Adrenal gland (tissue), 5 donors: ENCODE measurements at regions not wholly inside any gene's neighbourhood (a gene's known extent, or its start where the extent isn't known, plus 50 kb on each side); places are given as distances from the start of the nearest gene placed in this dataset.

Source experiments
- POLR2A ChIP-seq, 2 donors: fragments of 450-650 bp; IDR thresholded peaks; one replicate each; pipeline ENCODE4 v1.6.1; 2017; ENCODE audit warnings: antibody characterized with exemption in 2 of 2, mild to moderate bottlenecking in 2 of 2, moderate library complexity in 1 of 2
- TF ChIP-seq, protein P1 (sequence below), 6 experiments: fragments of 450-650 bp in 4 of 6; fragments of 200-600 bp in 2 of 6; sonication (generic) in 1 of 6; IDR thresholded peaks; 1 replicate in 5 of 6; 2 replicates in 1 of 6; pipeline versions ENCODE4 v1.5.1 to v1.8.0; 2016 to 2021; ENCODE audit warnings: antibody characterized with exemption in 6 of 6, mild to moderate bottlenecking in 2 of 6, moderate library complexity in 1 of 6
- donor health status: DM: no; HTN: no; CAD: no.

DNA sequence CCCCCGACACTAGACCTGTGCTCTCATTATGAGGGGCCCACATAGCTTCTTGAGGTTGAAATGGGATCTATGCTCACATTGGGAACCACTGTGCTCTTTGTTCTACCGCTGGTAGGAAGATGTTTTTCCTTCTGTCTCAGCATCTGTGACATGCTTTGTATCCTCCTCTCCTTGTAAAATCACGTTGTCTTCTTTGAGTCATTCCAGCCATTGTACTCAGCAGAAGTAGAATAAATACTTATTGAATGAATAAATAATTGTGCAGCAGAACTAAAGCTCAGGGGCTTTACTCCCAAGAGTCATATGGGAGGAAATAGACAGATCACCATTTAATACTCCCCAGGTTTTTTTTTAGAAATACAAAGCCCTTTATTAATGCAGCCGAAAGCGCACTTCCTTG is 66.3 kb upstream of the EDEM3 start:
- TF ChIP-seq POLR2A (IDR thresholded peaks at IDR 0.05) = no peak
- TF ChIP-seq, protein P1, sequence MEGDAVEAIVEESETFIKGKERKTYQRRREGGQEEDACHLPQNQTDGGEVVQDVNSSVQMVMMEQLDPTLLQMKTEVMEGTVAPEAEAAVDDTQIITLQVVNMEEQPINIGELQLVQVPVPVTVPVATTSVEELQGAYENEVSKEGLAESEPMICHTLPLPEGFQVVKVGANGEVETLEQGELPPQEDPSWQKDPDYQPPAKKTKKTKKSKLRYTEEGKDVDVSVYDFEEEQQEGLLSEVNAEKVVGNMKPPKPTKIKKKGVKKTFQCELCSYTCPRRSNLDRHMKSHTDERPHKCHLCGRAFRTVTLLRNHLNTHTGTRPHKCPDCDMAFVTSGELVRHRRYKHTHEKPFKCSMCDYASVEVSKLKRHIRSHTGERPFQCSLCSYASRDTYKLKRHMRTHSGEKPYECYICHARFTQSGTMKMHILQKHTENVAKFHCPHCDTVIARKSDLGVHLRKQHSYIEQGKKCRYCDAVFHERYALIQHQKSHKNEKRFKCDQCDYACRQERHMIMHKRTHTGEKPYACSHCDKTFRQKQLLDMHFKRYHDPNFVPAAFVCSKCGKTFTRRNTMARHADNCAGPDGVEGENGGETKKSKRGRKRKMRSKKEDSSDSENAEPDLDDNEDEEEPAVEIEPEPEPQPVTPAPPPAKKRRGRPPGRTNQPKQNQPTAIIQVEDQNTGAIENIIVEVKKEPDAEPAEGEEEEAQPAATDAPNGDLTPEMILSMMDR (IDR thresholded peaks at IDR 0.05) = no peak
